Stimulated activated CD4-positive, alpha-beta T cell treated with anti-CD3 and anti-CD28 coated beads, Interleukin-2, amount 100 ng/mL, for 48 hours (primary cell): ENCODE measurements at regions not wholly inside any gene's neighbourhood (a gene's known extent, or its start where the extent isn't known, plus 50 kb on each side); places are given as distances from the start of the nearest gene placed in this dataset.

Experiments used
- DNase-seq, 2 donors: peaks; one replicate each; pipeline ENCODE4 v3.0.0-alpha.2; 2020

DNA sequence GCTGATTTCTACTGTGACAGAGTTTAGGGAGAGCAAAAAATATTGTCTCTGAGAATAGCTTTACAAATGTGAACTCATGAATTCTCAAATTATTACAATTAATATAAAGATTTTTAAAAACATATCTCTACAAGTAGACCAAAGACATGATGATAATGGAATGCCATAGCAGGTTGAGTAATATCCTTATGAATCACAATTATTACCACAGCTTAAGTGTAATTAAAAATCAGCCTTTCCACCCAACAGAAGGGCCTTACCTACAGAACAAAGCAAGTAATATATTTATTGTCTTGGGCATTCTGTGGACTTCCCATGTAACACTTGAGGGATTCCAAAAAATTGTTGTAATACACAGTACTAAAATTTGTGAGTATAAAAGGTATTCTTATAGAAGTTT lies 1099.6 kb upstream of the GJE1 start:
- no peak for DNase-seq

DNA sequence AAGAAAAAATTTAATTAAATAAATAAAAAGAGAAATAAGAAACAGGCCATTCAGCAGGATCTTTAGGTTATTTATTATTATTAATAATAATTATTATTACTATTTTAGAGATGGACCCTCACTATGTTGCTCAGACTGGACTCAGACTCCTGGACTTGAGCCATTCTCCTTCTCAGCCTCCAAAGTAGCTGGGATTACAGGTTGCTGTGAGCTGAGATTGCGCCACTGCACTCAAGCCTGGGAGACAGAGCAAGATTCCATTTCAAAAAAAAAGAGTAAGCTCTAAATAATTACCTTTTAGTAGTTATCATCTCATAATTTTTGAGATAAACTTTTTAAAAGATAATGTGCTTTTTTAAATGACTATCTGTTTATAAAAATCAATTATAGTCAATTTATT lies 1102.8 kb upstream of the GJE1 start:
- DNase-seq, result no peak

DNA sequence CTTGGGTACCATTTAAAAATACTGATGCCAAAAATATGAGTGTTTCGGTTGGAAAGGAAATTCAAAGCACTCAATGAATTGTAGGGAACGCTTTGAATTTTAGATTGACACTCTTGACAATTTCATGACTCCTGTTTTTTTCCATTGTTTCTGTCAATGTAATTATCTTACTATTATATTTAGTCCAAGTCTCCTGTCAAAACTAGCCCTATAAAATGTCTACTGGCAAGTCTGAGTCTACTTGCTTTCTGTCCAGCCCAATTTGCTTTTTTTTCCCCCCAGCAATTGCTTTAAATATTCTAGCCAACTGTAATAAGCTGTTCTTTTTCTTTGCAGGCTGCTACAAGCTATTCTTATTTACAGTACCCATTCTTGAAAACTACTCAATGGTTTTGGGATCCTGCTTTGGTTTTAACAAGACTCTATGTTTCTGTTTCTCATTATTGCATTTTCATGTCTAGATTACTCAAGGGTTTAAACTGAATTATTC lies 1103.9 kb upstream of the GJE1 start:
- DNase-seq, result no peak

DNA sequence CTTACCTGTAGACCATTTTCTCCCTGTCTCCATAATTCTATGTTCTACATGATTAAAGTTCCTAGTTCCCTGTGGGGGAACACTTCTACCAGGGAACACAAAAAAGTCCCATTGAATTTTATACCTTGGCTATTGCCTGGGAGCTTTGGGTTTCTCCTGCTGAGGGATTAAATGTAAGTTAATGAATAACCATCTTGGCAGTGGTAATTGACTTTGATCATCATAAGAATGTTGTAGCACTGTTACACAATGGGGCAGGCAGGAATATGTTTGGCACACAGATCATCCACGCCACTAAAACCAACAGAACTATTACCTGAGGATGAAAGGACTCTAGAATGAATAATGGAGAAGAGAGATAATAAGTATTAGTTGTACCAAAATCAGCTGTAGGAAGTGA lies 1106.2 kb upstream of the GJE1 start:
- DNase-seq, result no peak

DNA sequence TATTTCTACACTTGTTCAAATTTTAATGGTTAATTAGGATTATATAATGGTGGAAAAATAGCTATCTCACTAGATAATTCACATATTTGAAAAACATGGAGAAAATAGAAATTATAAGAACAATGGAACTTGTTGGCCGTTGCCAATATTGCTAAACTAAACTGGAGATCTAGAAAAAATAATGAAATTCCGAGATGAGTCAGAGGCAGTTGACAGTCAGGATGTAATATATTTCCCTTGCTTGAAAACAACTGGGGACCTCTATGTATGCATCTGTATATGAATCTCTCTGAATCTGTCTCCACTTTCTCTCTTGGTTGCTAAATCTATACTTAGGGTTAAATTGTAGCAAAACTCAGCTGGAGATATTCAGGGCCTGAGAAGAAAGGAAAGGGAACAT lies 1108.2 kb upstream of the GJE1 start:
- no peak for DNase-seq

DNA sequence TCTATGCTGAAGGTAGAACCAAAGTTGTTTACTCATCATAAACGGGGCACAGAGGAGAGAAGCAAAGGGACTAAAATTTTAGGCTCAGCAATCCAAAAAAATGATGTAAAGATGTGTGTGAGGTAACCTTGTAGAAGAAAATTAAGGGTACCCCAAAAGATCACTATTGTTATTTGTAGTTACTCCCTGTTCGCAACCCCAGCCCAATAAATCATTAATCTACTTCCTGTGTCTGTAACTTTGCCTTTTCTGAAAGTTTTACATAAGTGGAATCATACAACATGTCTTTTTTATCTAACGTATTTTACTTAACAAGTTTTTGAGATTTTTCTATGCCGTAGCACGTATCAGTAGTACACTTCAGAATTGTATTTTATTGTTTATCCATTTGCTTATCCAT lies 1114.8 kb upstream of the GJE1 start:
- DNase-seq, result no peak

DNA sequence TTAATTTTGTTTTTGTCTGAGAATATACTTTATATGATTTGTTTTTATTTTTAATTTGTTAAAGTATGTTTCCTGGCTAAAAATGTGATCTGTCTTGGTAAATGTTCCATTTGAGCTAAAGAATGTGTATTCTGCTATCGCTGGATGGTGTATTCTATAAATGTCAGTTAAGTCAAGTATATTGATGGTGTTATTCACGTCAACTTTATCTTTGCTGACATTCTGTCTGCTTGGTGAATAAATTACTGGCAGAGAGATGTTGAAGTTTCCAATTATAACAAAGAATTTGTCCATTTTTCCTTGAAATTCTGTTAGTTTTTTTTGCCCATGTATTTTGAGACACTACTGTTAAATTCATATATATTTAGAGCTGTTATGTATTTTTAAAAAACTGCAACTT lies 1131.8 kb upstream of the GJE1 start:
- DNase-seq, result no peak

DNA sequence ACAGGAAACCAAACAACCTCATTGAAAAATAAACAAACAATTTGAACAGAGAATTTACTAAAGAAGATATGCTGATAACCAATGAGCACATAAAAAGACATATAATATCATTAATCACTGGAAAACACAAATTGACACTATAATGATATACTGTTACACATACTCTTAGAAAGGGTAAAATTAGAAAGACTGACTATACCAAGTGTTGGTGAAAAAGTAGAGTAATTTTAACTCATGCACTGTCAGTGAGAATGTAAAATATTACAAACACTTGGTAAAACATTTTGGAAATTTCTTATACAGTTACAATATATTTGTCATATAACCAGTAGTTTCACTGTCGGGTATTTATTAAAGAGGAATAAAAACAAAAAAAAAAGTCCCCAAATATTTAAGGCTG lies 1139.2 kb upstream of the GJE1 start:
- DNase-seq, result no peak

DNA sequence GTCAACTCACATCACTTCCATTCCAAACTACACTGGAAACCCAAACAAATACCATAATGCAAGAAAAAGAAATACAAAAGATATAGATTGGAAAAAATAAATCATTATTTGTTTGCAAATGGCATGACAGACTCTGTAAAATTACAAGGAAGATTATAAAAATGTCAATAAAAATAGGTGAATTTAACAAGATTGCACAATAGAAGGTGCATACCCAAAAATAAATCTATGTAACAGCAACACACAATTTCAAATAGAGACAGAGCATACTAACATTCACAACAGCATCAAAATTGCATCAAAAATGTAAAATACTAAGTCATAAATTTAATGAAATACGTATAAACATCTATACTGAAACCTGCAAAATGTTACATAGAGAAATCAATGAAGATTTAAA lies 1140.0 kb upstream of the GJE1 start:
- no peak for DNase-seq

DNA sequence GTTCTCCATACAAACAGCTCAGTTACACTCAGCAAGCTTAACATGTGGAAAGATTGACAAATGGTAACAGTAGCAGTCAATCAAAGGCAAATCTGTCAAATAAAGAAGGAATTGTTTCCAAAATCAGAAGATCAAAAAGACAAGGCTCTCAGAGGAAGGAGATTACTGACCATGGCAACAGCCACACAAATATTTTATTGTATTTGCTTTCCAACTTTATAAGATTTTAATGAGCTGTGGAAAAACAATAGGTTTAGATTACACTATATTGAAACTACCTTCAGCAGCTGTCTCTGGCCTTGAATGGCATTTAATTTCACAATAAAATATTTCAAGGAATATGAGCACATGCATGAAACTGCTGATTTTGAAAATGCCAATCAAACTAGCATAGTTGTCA lies 1143.9 kb upstream of the GJE1 start:
- DNase-seq, result no peak

DNA sequence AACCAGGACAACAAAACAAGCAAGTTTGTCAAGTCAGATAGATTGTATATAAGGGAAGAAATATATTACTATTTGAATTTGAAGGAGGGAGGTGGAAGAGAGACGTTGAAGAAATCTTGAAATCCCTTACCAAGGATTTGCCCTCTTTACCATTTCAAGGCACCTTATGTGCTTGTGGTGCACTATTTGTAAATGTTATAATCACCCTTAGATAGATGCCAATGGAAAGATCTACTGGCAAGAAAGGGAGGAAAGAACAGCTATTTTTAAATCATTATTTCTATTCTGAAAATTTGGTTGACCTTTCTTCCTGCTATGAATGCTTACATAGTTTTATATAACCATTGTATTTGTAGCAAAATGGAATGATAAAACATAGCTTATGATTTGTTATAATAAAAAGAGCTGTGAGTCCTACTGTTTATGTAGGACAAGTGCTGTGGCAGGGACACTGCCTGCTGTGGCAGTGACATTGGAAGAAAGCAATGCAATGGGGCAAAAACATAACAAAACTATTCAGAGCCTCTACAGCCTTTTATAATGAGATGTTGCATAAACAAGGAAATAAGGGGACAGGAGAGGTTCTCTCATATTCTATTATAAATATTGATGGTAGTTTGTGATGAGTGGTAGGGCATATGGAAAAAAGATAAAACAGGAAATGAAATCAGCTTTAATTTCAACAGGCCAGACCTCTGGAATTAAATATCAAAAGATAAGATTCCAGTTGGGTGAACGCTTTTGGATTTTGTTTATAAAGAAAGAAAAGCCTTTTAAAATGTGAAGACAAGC lies 1145.2 kb upstream of the GJE1 start:
- no peak for DNase-seq

DNA sequence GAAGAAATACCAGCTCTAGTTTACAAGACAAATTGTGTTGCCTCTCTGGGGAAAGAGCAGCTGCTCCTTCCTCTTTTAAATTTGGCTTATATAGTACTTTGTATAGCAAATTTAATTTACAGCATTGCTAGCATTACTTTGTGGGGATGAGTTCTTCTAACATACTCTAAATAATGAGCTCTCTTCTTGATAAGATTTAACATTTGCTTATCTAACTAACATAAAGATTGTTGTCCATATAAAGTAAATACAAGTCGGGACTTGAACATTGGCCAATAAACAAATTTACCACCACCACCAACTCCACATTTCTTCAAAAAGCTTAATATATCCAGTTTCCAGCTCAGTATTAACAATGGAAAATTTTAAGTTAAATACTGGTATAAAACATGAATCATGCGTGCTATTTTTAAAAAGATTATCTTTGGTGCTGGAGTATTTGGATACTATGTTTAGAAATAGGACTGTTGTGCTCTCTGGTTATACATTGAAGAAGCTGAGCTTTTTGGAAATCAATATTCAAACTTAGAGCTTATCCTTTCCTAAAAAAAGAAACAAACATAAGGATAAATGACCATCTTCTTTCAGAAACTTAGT lies 1146.9 kb upstream of the GJE1 start:
- DNase-seq, result no peak

DNA sequence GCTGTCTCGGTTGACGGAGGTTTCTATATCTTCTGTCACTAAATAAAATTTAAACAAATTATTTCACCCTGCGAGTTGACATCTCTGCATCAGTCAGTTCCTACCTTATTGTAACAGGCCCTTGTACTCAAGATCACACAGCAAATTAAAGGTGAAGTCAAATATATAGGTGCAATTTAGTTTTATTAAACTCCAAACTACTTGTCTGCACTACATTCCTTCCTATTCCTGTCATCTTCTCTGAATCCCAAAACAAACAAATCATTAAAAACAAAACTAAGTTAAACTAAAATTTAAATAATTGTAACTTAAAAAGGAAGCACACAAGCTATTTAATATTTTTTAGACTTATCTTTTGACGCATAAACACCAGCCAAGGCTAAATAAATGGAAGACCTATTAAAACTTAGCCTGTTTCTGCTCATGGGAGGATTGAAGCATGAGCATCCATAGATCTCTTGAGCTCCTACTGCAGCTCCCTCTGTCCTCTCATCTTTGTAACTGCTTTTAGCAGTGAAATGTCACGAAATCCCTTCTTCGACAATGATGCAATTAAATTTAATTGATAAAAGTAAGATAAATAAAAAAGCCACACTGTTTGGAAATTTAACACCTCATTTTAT lies 1152.3 kb upstream of the GJE1 start:
- no peak for DNase-seq

DNA sequence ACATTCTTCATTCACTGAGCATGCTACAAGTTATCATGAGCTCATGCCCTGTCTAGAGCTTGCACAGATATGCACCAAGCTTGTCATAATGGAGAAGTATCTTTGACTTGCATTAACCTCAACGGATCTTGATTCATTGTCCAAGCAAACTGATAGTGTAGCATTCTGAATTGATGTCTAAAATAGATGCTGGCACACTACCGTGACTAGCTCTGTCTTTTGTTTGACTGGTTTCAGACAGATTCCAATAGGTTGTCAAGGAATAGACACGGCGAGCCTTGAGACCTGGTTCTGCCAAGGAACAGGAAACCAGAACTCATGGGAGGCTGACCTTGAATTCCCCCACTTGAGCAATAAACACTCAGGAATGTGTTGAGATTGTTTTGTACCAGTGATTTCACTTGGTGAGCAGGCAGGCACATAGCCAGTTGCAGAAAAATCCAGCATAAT lies 1153.1 kb upstream of the GJE1 start:
- DNase-seq, result no peak

DNA sequence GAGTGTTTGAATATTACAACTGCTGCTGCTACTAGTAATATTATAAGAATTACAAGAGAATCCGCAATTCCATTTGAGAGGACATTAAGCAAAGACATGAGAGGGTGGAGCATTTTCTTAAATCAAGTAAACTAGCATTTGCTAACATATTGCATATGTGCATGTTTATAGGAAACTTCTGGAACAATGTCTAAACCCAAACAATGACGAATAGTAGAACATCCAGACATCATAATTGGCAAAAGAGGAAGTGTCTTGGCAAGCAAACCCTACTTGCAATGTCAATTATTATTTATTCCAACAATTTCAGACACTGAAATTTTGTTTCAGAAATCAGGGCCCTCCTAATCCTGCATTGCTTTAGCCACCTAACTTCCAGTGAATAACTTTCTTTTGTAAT lies 1155.3 kb upstream of the GJE1 start:
- DNase-seq, result no peak

DNA sequence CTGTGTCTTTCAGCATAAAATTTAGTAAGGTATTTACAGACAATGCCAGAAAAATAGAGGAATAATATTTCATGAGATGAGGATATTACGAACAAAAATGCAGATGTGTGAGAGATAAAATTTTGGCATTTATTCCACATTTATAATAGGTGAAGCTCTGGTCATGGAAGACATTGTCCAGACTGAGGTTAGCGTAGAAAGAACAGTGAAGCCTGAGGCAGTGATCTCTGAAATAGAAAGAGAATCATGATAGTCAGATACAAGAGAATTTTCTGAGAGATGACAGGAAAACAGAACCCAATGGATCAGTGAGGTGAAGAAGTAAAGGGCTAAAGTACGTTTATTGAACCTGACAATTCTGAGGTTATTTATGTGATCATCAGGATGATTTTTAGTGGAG lies 1155.9 kb upstream of the GJE1 start:
- no peak for DNase-seq

DNA sequence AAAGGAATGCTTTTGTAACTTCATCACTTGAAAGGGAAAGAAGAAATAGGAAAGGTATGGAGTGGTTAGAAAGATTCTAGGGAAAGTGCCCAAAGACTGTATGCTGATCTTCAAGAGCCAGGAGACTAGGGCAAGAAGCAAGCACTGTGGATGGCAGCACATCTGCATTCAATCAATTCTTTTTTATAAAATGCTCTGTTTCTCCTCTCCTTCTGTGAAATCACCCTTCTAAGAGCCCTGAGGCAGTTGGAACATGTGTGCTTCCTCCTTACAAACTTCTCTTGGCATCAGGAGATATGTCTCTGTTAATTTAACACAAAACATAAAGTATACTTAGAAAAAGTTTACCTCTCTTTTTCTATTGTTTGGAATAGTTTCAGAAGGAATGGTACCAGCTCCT lies 1162.2 kb upstream of the GJE1 start:
- no peak for DNase-seq

DNA sequence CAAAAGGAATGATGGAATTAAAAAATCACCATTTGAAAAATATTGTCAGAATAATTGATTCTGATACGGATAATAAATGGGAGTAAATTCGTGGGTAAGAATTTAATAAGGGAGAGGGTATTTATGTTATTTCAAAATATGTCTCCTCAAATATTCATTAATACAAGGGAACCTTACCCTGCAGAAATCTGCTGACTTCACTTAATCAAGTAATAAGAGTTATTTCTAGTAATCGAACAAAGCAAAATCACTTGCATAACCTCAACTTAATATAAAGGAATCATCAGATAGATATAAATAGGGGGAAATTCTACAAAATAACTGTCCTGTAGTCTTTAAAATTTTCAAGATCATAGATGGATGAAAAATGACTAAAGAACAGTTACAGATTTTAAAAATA lies 1164.7 kb upstream of the GJE1 start:
- DNase-seq, result no peak

DNA sequence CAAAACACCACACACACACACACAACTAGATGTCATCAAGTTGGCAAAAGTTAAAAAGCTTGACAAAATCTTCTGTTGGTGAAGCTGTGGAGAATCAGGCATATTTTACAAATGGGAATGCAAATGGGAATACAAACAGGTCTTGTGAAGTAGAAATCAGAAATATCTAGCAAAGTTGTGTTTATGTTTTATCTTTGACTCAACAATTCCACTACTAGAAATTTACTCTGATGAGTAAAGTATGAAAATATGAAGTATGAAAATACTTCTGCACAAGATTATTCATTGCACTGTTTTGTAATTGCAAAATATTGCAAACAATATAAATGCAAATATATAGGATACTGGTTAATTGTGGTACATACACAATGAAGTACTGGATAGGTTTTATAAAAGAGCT lies 1166.0 kb upstream of the GJE1 start:
- DNase-seq, result no peak

DNA sequence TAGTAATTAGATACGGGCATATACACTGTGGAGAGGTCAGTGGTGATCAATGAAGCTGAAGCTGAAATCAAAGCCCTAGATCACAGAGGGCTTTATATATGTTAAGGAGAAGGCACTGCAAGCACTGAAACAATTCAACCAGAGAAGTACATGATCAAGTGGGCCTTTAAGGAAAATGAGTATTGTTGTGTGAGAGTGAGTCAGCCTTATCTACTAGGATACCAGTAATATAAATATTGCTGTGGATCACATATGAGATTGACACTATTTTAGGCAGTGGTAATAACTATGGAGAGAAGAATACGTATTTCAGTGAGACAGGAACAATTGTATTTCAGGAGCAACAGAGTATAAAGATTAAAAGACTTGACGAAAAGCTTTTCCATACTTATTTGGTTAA lies 1172.2 kb upstream of the GJE1 start:
- no peak for DNase-seq

DNA sequence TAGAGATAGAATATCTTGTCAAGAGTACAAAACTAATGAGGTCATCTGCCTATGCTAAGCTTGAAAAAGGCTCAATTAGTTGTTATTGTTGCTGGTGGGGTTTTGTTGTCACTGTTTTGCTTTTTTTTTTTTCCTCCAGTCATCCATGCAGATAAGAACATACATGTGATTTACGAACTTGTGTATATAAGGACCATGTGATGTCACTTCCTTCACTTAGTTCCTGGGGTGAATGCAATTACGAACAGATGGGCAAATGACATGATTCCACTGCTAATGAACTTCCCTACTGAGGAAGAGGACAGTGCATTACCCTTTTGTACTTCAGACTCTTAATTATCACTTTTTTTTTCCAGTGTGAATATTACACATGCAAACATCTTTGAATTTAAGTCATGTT lies 1175.3 kb upstream of the GJE1 start:
- no peak for DNase-seq

DNA sequence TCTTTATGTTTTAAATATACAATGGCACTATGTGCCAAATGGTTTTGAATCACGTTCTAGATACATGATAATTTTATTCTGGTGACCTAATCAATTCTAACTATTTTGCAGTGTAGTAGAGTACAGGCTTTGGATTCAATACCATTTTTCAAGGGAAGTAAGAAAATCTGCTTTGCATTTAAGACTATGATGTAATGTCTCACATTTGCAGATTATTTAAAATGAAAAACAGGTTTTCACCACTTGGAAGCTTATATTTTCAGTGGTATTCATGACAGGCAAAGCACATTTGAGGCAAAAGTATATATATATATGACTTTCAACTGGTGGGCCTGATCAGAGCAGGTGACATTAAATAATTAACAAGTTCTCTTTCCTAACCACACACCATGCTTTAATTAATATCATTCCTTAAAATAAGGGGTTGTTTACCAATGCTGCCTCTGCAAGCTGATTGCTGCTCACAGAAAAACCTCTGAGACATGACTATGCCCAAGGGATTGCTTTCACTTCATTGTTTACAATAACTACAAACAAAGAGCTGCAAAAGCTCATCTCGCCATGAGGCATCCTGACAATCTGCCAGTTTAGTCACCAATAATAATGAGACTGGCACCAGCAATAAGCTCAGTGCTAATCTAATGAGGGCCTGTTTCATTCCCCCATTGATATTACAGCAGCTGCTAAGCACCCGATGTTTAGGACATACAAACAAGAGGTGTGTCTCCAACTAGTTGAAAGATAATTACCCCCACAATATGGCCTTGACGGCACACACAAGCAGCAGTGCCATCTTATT lies 1176.0 kb upstream of the GJE1 start:
- no peak for DNase-seq

DNA sequence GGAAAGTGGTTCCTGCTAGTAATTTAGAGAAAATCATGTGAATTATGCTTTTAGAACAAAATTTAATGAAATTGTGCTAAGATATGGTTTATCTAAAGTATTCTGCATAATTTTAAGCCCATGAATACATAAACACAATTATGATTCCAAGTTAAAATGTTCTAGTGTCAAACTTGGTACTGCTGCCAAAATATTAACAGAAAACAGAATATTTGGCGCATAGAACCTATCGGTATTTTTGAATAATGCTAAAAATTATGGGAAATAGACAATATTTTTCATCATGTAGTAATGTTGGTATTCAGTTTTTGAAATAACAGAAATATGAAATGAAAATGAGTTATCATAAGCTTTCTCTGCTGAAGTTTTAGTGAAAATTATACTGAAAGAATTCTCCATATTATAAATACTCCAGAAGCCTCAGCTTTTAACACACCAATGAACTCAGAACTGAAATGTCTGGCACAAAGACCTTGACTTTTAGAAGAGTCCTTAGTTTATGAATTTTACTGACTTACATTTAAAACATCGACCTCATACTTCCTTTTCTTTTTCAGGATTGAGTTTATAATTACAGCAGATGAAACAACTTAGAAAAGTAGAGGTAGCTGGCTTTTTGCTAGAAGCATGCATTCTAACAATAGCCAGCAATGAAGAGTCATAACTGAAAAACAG lies 1192.3 kb upstream of the GJE1 start:
- no peak for DNase-seq
